H9 (cell line): ENCODE measurements at regions not wholly inside any gene's neighbourhood (a gene's known extent, or its start where the extent isn't known, plus 50 kb on each side); places are given as distances from the start of the nearest gene placed in this dataset.

Experiments used
- DNase-seq: peaks from one replicate; pipeline ENCODE4 v3.0.0-alpha.2; 2017
- H2AFZ ChIP-seq: one replicate; pipeline ENCODE4 v1.6.1; 2013; ENCODE audit warnings: mild to moderate bottlenecking, low read length, control low read depth, moderate library complexity
- H2AK5ac ChIP-seq: 2 replicates; pipeline ENCODE4 v1.6.1; 2013; ENCODE audit warnings: low read length, control low read depth, mixed read lengths; ENCODE audit not compliant: insufficient read length
- H2BK120ac ChIP-seq: one replicate; pipeline ENCODE4 v1.6.1; 2013; ENCODE audit warnings: low read depth, mild to moderate bottlenecking, low read length, control low read depth, inconsistent platforms; ENCODE audit not compliant: poor library complexity, severe bottlenecking
- H2BK12ac ChIP-seq: 2 replicates; pipeline ENCODE4 v1.6.1; 2013; ENCODE audit warnings: low read length, control low read depth, mixed read lengths, low read depth; ENCODE audit not compliant: insufficient read length
- H2BK15ac ChIP-seq: 2 replicates; pipeline ENCODE4 v1.6.1; 2013; ENCODE audit warnings: low read depth, low read length, control low read depth
- H2BK20ac ChIP-seq: one replicate; pipeline ENCODE4 v1.6.1; 2013; ENCODE audit warnings: low read depth, mild to moderate bottlenecking, low read length, control low read depth, inconsistent platforms; ENCODE audit not compliant: poor library complexity, severe bottlenecking
- H2BK5ac ChIP-seq: 2 replicates; pipeline ENCODE4 v1.6.1; 2013; ENCODE audit warnings: low read length, control low read depth, mixed read lengths; ENCODE audit not compliant: insufficient read length
- H3K14ac ChIP-seq: 2 replicates; pipeline ENCODE4 v1.6.1; 2013; ENCODE audit warnings: low read length, control low read depth; ENCODE audit not compliant: insufficient read depth
- H3K18ac ChIP-seq: 2 replicates; pipeline ENCODE4 v1.6.1; 2013; ENCODE audit warnings: low read depth, mild to moderate bottlenecking, mixed read lengths, low read length, control low read depth; ENCODE audit not compliant: insufficient read length
- H3K23ac ChIP-seq: 2 replicates; pipeline ENCODE4 v1.6.1; 2013; ENCODE audit warnings: low read length, control low read depth, mixed read lengths, low read depth; ENCODE audit not compliant: insufficient read length
- H3K23me2 ChIP-seq: 2 replicates; pipeline ENCODE4 v1.6.1; 2013; ENCODE audit warnings: low read depth, mild to moderate bottlenecking, mixed read lengths, low read length, control low read depth; ENCODE audit not compliant: insufficient read length, poor library complexity, severe bottlenecking
- H3K27ac ChIP-seq: 2 replicates; pipeline ENCODE4 v1.5.1; 2013; ENCODE audit warnings: low read length, control low read depth, mixed read lengths, low read depth; ENCODE audit not compliant: insufficient read length
- H3K27me3 ChIP-seq: 2 replicates; pipeline ENCODE4 v1.6.1; 2013; ENCODE audit warnings: low read length, control low read depth, inconsistent platforms; ENCODE audit not compliant: insufficient read depth
- H3K4ac ChIP-seq: 2 replicates; pipeline ENCODE4 v1.6.1; 2013; ENCODE audit warnings: low read depth, mild to moderate bottlenecking, control low read depth, inconsistent platforms, low read length, moderate library complexity
- H3K4me1 ChIP-seq: 2 replicates; pipeline ENCODE4 v1.6.1; 2013; ENCODE audit warnings: low read length, control low read depth, inconsistent platforms; ENCODE audit not compliant: insufficient read depth
- H3K4me2 ChIP-seq: 2 replicates; pipeline ENCODE4 v1.6.1; 2013; ENCODE audit warnings: low read length, control low read depth, mixed read lengths; ENCODE audit not compliant: insufficient read length, insufficient read depth
- H3K56ac ChIP-seq: 2 replicates; pipeline ENCODE4 v1.6.1; 2013; ENCODE audit warnings: low read depth, mild to moderate bottlenecking, mixed read lengths, low read length, control low read depth; ENCODE audit not compliant: insufficient read length
- H3K79me1 ChIP-seq: 2 replicates; pipeline ENCODE4 v1.6.1; 2013; ENCODE audit warnings: low read depth, mild to moderate bottlenecking, moderate library complexity, low read length, control low read depth, inconsistent platforms; ENCODE audit not compliant: insufficient read depth, poor library complexity, severe bottlenecking
- H3K79me2 ChIP-seq: 2 replicates; pipeline ENCODE4 v1.6.1; 2013; ENCODE audit warnings: low read length, control low read depth, inconsistent platforms; ENCODE audit not compliant: insufficient read depth
- H3K9ac ChIP-seq: 2 replicates; pipeline ENCODE4 v1.6.1; 2013; ENCODE audit warnings: low read length, control low read depth, mixed read lengths; ENCODE audit not compliant: insufficient read length; ENCODE audit errors: extremely low read depth
- H3K9me3 ChIP-seq: one replicate; pipeline ENCODE4 v1.6.1; 2013; ENCODE audit warnings: low read depth, low read length, inconsistent platforms; ENCODE audit not compliant: control insufficient read depth
- H3T11ph ChIP-seq: one replicate; pipeline ENCODE4 v1.6.1; 2013; ENCODE audit warnings: mild to moderate bottlenecking, low read length, control low read depth, inconsistent platforms
- H4K20me1 ChIP-seq: one replicate; pipeline ENCODE4 v1.6.1; 2013; ENCODE audit not compliant: control insufficient read depth, insufficient read length, insufficient read depth
- H4K5ac ChIP-seq: 2 replicates; pipeline ENCODE4 v1.6.1; 2013; ENCODE audit warnings: low read depth, mild to moderate bottlenecking, mixed read lengths, low read length, control low read depth; ENCODE audit not compliant: insufficient read length
- H4K8ac ChIP-seq: replicated peaks from 2 replicates; pipeline ENCODE4 v1.6.1; 2013; ENCODE audit warnings: low read length, control low read depth, mixed read lengths, low read depth; ENCODE audit not compliant: insufficient read length
- H4K91ac ChIP-seq: 2 replicates; pipeline ENCODE4 v1.6.1; 2013; ENCODE audit warnings: low read depth, mild to moderate bottlenecking, moderate library complexity, mixed read lengths, low read length, control low read depth; ENCODE audit not compliant: insufficient read length
- H3K27ac Mint-ChIP-seq, 3 experiments: 2 replicates in 2 of 3; 3 replicates in 1 of 3; pipeline ENCODE4 v1.8.0; 2020 to 2021; ENCODE audit warnings: mixed read lengths in 3 of 3, mild to moderate bottlenecking in 1 of 3, moderate library complexity in 1 of 3
- H3K27me3 Mint-ChIP-seq: 2 replicates; pipeline ENCODE4 v1.8.0; 2021; ENCODE audit warnings: low read depth, mild to moderate bottlenecking, moderate library complexity, mixed read lengths
- H3K36me3 Mint-ChIP-seq, 3 experiments: 2 replicates in 2 of 3; 3 replicates in 1 of 3; pipeline ENCODE4 v1.8.0; 2020 to 2021; ENCODE audit warnings: low read depth in 3 of 3, mixed read lengths in 3 of 3; ENCODE audit not compliant: insufficient read depth in 1 of 3
- H3K4me1 Mint-ChIP-seq, 2 experiments: 2 replicates each; pipeline ENCODE4 v1.8.0; 2020; ENCODE audit warnings: mixed read lengths in 2 of 2
- H3K4me3 Mint-ChIP-seq, 2 experiments: 2 replicates in 1 of 2; 3 replicates in 1 of 2; pipeline ENCODE4 v1.8.0; 2020 to 2021; ENCODE audit warnings: mild to moderate bottlenecking in 2 of 2, mixed read lengths in 2 of 2, moderate library complexity in 1 of 2
- H3K9me3 Mint-ChIP-seq, 2 experiments: 2 replicates in 1 of 2; 3 replicates in 1 of 2; pipeline ENCODE4 v1.8.0; 2020; ENCODE audit warnings: mild to moderate bottlenecking in 2 of 2, mixed read lengths in 2 of 2, moderate library complexity in 1 of 2
- CTCF ChIP-seq: fragments of 200-600 bp; sonication (generic); conservative IDR thresholded peaks from 3 replicates; pipeline ENCODE4 v1.8.0; 2021; ENCODE audit warnings: antibody characterized with exemption, mild to moderate bottlenecking
- WGBS: extraction: QIAGEN DNeasy Blood & Tissue Kit; methylation state at CpG from one replicate; pipeline ENCODE4 v1.1.7; 2013; ENCODE audit warnings: missing lambda C conversion rate, low lambda C conversion rate, mixed read lengths; ENCODE audit not compliant: insufficient read length; ENCODE audit errors: extremely low coverage; 5-methylcytosine and 5-hydroxymethylcytosine counted together

- no peak overlapping the region for H3K56ac ChIP-seq
- no peak overlapping the region for H2BK5ac ChIP-seq
- H2BK20ac ChIP-seq = no peak overlapping the region
- no peak overlapping the region for H2AK5ac ChIP-seq
- no peak overlapping the region for H3K18ac ChIP-seq
- H3K23me2 ChIP-seq = no peaks in the 10 kb centered on the region
- no peak overlapping the region for H2BK120ac ChIP-seq
- H4K20me1 ChIP-seq = no peaks in the 10 kb centered on the region
- no peak overlapping the region for H4K8ac ChIP-seq
- no peaks in the 10 kb centered on the region for H3K79me1 ChIP-seq
- Mint-ChIP-seq H3K9me3 (peaks cover 0 to 3% of the 10 kb centered on the region in 2 experiments; a peak in 3 of 5 replicates), H3K4me1 (peaks cover 33 to 44% of the 10 kb centered on the region in 2 experiments), H3K27ac (no peak overlapping the region), H3K27me3 (no peaks in the 10 kb centered on the region; the same call in 1 of the 2 replicates), H3K4me3 (no peak overlapping the region), H3K36me3 (peaks cover 3 to 7% (median 4%) of the 10 kb centered on the region in 3 experiments; a peak in 4 of 7 replicates)
- no peak overlapping the region for H3K9ac ChIP-seq
- no peak overlapping the region for H4K91ac ChIP-seq
- no peak for DNase-seq
- no peaks in the 10 kb centered on the region for H3K9me3 ChIP-seq
- H3T11ph ChIP-seq = no peak overlapping the region
- no CpG with 5 or more reads among the region's 9 CpGs for WGBS
- H3K4me2 ChIP-seq = no peak overlapping the region
- H2BK12ac ChIP-seq = no peak overlapping the region
- H3K79me2 ChIP-seq = no peaks in the 10 kb centered on the region
- no peak overlapping the region for H2BK15ac ChIP-seq
- peaks cover 11% of the 10 kb centered on the region; the same call in 1 of the 2 replicates for H3K4me1 ChIP-seq
- H2AFZ ChIP-seq = no peak overlapping the region
- no peak overlapping the region for H3K27ac ChIP-seq
- H3K4ac ChIP-seq = no peak overlapping the region
- no peak overlapping the region for H4K5ac ChIP-seq
- TF ChIP-seq CTCF = no peak
- H3K14ac ChIP-seq = no peak overlapping the region
- H3K23ac ChIP-seq = no peak overlapping the region
- no peaks in the 10 kb centered on the region for H3K27me3 ChIP-seq
Measured at GRCh38 chr17:13973960-13974651, 95.2 kb upstream of the COX10 start.
